Adrenal gland (tissue), 5 donors: ENCODE measurements at regions not wholly inside any gene's neighbourhood (a gene's known extent, or its start where the extent isn't known, plus 50 kb on each side); places are given as distances from the start of the nearest gene placed in this dataset.

Experiments used
- POLR2A ChIP-seq, 2 donors: fragments of 450-650 bp; IDR thresholded peaks; one replicate each; pipeline ENCODE4 v1.6.1; 2017; ENCODE audit warnings: antibody characterized with exemption in 2 of 2, mild to moderate bottlenecking in 2 of 2, moderate library complexity in 1 of 2
- TF ChIP-seq, protein P1 (sequence below), 6 experiments: fragments of 450-650 bp in 4 of 6; fragments of 200-600 bp in 2 of 6; sonication (generic) in 1 of 6; IDR thresholded peaks; 1 replicate in 5 of 6; 2 replicates in 1 of 6; pipeline versions ENCODE4 v1.5.1 to v1.8.0; 2016 to 2021; ENCODE audit warnings: antibody characterized with exemption in 6 of 6, mild to moderate bottlenecking in 2 of 6, moderate library complexity in 1 of 6
- donor health status: DM: no; HTN: no; CAD: no.

DNA sequence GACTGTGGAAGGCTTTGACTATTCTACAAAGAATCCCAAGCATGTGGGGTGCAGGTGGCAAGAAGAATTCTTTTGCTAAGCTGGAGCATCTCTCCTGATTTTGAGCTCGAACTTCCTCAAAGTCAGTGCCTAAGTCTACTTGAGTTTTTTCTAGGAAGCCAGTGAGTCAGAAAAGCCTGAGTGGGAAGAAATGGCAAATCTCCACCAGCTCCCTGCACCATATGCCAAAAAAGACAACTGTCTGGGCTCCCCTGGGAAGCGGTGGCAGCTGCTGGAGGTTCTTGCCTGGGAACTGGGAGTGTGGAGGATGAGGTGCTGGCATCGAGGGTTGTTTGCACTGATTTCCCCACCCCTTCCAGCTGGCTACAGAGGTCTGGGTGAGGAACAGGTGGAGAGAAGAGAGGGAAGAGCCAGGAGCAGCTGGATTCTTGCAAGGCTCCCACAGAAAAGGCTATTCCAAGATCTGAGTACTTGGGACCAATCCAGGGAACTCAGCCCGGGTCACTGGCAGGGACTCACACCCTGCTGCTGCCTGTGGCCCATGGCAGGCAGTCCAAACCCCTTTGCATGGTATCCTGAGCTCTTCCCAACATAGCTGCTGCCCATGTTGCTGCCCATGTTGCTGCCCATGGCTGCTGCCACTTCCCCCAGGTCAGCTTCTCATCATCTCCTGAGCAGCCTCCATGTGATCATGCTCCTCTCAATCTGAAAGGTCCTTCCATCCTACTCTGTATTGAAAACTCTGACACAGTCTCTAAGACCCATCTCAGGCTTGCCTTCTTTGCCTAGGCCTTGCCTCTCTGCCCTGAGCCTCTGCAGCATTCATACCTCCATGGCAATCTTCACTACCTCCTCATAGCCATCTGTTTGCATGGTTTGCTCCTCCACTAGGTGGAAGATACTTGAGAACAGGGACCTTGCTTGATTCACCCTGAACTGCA lies 128.3 kb upstream of the SPATS2L start:
- no peak for TF ChIP-seq POLR2A (IDR thresholded peaks at IDR 0.05)
- TF ChIP-seq, protein P1, sequence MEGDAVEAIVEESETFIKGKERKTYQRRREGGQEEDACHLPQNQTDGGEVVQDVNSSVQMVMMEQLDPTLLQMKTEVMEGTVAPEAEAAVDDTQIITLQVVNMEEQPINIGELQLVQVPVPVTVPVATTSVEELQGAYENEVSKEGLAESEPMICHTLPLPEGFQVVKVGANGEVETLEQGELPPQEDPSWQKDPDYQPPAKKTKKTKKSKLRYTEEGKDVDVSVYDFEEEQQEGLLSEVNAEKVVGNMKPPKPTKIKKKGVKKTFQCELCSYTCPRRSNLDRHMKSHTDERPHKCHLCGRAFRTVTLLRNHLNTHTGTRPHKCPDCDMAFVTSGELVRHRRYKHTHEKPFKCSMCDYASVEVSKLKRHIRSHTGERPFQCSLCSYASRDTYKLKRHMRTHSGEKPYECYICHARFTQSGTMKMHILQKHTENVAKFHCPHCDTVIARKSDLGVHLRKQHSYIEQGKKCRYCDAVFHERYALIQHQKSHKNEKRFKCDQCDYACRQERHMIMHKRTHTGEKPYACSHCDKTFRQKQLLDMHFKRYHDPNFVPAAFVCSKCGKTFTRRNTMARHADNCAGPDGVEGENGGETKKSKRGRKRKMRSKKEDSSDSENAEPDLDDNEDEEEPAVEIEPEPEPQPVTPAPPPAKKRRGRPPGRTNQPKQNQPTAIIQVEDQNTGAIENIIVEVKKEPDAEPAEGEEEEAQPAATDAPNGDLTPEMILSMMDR (IDR thresholded peaks at IDR 0.05) = no peak
